DMS 273 (cell line): ENCODE measurements at regions not wholly inside any gene's neighbourhood (a gene's known extent, or its start where the extent isn't known, plus 50 kb on each side); places are given as distances from the start of the nearest gene placed in this dataset.

Source experiments
- DNase-seq: peaks from one replicate; lab custom pipeline; 2025; ENCODE audit not compliant: unreplicated experiment; lab: John Stamatoyannopoulos, UW

DNA sequence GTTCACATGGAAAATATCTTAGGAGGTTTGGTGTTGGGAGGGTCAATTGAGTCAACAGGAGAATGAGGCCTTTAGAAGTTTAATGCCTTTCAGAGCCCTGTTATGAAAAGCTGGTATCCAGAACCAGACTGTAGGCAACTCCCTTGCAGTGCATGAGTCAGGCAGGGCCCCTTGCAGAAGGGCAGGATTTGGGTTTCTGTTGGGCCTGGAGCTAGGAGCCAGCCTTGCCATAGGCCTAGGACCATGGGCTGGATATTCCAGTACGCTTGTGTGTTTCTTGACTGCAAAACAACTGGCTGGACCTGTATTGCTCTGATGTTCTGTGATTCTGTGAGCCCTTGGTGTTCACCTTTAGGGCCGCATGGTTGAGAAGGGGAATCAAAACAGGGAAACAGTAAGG lies 121.8 kb upstream of the ADRA1D start:
- no peak for DNase-seq

DNA sequence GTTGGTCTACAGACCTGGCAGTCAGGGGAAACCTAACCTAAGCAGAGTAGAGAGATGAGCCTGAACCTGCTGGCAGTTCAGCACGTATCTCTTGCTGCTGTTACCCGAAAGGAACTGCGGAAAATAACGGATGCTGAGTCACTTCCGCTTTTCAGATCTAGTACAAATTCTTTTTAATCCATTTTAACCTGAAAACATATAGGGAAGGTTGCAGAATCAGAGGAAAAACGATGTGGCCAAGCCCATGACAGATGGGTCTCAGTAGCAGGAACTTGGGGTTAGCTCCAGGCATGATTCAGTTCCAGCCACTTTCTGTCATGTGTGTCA lies 120.7 kb upstream of the ADRA1D start:
- no peak for DNase-seq

DNA sequence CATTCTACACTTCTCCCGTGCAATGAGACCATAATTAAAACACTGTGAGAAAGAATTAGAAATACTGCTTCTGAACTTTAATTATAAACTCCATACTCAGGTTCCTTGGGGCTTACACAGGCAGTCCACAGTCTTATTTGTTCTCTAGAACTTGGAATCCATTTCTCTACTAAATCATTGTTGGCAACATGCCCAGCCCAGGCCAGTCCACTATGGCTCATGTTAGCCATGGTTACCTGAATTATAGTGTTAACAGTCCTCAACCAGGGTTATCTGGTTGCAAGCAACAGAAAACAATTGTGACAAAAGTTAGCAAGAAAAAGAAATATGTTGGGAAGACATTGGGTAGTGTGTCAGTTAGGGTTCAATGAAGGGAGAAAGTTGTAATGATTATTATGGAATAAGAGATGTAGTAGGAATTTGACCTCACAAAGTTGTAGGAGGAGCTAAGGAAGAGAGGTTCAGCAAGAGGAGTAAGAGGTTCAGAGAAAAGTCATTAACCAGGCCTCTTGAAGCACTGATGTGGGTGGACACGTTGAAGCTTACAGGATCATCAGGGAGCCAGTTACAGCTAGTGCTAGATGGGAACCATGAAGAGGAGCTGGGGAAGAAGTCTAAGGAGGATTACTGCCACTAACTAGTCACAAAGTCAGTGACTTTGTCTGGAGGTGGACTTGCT lies 120.2 kb upstream of the ADRA1D start:
- no peak for DNase-seq

DNA sequence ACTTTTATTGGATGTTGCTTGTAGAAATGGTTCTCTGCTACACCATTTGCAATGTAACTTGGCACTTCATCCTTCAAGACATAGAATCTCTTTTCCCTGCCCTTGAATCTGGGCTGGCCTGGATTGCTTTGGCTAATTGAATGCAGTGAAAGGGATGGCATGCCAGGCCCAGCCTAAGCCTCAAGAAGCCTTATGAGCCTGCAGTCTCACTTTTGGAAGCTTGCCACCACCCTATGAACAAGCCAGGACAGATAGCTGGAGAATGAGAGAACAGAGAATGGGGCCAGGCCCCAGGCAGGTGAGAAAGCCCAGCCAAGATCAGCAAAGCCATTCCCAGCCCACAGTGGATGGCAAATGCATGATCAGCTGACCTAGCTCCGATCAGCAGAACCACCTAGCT lies 117.0 kb upstream of the ADRA1D start:
- no peak for DNase-seq

DNA sequence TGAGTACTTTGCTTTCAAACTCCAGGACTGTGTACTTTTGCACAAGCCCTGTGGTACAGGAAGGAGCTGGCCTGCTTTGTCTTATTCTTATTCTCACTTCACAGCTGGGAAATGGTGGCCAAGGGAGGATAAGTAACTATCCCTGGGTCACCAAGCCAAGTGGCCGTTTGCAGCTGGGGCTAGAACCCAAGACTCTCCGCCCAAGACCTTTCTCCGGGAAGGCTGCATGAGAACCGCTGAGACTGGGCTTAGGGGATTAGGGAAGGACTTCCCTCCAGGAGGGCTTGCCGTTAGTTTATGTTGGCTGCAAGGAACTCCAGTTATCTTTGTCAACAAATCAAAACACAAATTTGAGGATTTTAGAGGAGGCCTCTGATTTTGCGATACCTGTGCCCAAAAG lies 109.5 kb upstream of the ADRA1D start:
- DNase-seq = no peak

DNA sequence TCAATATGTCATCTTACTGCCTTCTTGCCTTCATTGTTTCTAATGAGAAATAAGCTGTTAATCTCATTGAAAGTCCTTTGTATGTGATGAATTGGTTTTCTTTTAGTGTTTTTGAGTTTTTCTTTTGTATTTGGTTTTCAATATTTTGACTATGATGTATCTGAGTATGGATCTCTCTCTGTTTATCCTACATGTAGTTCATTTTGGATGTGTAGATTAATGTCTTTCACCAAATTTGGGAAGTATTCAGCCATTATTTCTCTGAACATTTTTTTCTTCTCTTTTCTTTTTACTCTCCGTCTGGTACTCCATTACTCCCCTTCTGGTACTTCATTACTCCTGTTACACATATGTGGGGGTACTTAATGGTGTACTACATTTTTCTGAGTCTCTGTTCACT lies 103.3 kb upstream of the ADRA1D start:
- no peak for DNase-seq

DNA sequence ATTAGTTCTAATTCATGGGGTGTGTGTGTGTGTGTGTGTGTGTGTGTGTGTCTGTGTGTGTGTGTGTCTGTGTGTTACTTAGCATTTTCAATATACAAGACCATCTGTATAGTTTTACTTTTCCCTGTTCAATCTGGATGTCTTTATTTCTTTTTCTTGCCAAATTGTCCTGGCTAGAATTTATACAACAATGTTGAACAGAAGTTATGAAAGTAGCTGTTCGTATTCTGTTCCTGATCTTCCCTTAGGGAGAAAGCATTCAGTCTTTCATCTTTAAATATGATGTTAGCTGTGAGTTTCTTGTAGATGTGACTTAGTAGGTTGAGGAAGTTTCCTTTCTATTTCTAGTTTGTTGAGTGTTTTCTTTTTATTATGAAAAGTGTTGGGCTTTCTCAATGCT lies 101.0 kb upstream of the ADRA1D start:
- DNase-seq = no peak

DNA sequence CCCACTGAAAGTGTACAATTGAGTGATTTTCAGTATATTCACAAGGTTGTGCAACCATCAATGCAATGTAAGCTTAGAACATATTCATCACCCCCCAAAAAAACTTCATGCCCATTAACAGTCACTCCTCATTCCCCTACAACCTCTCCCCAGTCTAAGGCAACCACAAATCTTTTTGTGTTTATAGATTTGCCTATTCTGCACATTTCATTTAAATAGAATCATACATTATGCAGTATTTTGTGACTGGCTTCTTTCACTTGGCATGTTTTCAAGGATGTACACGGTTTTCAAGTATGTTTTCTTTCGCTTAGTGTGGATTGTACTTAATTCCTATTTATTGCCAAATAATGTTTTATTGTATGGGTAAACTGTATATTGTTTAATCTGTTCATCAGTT lies 95.6 kb upstream of the ADRA1D start:
- no peak for DNase-seq

DNA sequence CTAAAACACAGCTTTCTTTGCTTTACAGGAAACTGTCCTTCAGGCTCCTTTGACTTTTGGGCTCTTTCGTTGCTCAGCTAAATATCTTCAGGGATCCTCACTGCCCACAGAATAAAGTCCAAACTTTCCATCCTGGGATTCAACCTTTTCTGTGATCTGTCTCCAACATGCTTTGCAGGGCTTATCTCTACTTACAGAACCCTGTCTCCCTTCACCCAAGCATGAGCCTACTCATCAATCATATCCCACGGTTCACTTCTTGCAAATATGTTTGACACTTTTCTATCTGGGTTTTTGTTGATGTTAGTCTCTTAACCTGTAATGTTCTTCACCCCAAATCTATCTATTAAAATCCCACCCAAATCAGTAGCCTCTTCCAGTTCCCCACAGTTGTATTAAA lies 93.5 kb upstream of the ADRA1D start:
- no peak for DNase-seq

DNA sequence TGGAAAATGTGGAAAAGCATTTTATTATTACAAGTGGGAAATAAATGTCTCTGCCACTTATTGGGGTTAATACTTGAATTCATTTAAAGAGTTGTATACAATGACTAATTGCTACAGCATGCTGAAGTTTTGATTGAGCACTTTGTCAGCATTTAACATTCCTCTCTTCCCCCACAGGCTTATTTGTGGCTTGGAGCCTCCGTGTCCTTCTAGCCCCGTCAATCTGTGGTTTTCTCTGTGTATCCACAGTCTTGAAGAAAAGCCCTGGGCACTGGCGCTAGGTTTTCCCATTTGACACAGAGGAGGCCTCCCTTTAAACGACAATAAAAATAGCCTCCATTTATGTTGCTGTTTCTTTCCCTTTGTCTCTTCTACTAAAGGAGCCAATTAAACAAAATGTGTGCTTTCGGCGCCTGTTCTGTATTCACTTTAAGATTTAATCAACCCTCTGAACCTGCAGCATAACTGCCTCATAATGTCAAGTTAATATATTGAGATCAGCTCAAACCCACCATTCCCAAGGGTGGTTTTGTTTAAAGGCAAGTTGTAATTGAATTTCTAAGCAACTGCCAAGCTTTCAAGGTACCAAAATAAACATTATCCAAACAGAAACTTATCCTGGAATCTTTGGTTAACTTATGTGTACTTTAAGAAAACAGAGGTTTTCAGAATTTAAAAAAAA lies 92.9 kb upstream of the ADRA1D start:
- DNase-seq = no peak

DNA sequence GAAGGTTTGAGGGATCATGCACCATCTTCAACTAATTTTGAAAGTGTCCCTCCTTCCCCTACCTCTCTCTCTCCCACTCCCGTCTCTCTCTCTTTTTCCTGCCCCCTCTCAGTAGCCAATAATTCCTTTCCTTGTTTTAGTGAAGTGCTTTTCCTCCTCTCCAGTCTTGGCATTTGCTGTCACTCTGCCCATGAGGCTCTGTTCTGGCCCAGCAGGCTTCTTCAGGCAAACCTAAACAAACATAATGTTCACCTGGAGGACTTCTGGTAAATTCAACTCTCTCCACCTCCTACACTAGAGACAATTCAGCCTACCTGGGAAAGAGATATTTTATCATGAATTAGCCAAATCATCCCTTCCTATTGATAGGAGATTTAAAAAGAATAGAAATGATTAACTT lies 86.6 kb upstream of the ADRA1D start:
- DNase-seq = no peak

DNA sequence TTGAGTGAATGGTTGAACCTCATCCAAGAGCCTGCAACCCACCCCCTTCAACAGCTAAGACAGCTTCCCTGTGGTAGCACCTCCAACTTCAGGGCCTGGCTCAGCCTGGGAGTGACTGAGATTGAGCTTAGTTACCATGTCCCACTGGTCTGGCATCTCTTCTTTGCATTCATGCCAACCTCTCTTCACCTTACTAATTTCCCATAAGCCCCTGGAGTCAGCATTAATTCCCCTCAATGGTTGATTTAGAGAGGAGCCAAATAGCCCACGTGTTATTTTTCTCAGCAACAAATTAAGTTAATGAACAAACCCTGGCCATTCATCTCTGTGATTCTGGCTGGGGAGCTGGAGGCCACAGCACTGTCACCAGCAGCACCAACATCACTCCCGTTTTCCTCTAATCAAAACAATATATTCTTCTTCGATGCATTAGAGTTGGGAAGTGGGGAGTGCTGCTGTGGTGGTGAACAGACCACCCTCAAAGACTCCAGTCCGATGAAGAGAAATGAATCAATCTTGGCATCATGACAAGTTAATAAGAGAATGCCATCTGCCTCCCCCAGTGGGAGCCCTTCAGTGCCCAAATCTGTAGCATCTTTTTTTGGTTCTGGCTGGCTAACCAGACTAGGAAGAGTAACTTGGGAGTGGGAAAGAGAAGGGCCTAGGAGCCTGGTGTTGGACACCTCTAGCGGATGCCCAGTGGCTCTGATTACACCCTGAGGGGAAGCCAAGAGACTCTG lies 83.2 kb upstream of the ADRA1D start:
- peak; percentile 27 for DNase-seq

DNA sequence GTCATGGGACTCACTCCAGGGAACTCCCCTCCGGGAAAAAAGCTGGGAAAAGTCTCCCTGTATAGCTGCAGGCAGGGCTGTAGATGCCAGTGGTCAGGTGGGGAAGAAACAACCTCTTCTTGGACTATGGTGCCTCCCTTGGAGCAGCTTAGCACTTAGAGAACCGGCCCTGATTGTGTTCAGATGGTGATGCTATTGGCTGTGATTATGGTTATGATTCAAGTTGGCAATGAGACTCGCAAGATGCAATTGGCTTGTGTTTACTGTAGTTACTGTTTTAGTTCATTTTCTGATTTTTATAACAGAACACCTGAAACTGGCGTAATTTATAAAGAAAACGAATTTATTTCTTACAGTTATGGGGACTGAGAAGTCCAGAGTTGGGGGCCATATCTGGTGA lies 80.9 kb upstream of the ADRA1D start:
- DNase-seq = no peak

DNA sequence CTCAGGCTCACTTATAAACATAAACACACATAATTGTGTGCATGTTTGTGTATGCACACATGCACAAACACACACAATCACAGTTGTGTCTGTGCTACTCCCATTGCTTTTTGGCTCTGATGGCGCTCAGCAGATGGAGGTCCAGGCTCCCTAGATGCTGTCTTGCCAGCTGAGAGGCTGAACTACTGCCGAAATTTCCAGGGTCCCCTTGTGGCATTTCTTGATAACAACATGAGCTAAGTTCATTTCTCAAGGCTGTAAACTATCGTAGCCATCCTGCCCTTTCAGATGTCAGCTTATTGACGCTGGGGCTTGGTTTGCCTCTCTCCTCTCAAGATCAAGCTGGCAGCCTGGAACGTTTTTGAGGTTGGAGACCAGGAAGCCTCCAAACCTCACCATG lies 80.1 kb upstream of the ADRA1D start:
- peak; percentile 9 for DNase-seq

DNA sequence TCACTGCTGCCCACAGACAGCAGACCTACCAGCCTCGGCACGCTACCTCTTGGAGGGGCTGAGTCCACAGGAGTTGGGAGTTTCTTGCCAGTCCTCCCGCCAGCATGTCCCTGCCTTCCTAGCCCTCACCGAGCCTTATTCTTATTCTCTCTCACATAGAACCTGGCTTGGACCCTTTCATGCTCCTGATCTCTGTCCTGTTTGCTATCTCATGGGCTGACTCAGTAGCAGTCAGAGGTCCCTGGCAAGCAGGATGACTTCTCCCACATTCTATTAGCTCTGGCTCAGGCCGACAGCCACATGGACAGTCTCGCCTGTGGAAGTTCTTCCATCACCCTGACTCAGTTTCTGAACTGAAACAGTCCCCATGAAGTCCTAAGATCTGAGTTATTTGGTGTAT lies 79.5 kb upstream of the ADRA1D start:
- DNase-seq = no peak

DNA sequence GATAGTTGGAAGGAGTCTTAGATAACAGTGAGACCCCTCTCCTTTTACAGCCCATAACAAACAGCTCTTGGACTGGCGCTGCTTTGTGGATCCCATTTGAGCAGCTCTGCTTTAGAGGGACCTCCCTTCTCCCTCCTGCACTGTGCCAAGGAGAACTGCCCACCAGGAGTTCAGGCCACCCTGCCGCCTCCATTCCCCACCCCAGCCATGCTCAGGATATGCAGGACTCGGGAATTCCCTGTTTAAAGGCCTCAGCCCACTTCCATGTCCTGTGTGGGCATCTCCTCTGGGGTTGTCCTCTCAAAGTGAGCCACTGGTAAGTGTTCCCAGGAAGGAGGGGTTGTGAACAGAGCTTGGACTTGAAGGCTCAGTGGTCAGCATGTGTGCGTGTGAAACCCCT lies 78.9 kb upstream of the ADRA1D start:
- no peak for DNase-seq

DNA sequence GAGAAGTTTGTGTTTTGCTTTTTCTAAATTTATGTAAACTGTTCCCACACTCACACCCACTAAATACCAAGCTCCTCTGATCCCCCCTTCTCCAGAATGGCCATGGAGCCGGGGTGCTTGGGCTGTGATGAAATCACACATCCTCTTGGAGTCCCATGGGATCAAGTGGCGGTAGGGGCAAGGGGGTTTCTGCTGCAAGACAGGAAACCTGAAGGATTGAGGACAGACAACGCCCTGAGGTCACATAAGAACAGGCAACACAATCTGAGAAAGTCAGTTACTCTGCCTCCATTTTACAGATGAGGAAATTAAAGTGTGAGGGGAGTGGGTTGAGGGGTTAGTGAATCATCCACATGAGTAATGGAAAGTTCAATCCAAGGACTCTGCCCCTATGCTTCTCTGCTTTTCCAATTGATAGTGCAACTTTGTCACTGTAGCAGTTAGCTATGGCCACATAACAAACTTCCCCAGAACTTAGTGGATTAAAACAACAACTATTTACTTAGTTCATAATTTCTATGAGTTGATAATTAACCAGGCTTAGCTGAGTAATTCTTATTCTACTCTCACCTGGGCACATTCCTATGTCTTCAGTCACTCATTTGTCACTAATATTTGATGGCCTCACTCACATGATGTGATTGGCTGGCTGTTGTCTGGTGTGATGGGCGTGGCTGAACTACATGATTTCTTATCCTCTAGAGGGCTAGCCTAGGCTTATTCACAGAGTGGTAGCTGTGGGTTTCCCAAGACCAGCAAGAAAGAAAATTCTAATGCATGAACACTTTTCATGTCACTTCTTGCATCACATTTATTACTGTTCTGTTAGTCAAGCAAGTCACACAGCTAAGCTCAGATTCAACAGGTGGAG lies 77.3 kb upstream of the ADRA1D start:
- DNase-seq = no peak

DNA sequence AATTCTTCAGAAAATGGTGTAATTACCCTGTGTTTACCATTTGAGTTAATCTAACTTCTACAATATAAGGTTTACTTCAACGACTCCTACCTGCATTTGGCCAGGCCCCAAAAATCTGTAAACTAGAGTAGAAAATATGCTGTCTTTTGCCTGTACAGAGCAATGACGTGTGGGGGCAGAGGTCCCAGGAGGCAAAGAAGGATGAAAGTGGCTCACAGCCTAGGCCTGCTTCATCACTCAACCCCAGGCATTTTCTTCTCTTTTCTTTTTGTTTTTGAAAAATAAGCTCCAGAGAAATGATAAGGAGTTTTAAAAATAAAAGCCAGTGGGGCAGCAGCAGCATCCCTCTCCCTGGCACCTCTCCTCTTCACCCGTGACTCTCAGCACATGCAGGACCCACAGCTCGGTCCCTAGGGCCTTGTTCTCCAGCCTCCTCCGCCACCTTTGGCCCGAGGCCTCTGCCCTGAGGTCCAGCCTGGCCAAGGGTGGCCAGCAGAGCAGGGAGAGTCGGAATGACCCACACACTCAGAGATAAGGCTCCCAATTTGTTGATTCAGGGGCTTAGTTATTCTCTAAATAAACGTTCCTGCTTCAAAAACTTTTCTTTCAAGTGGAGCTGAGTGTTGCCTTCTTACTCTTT lies 76.6 kb upstream of the ADRA1D start:
- DNase-seq = no peak

DNA sequence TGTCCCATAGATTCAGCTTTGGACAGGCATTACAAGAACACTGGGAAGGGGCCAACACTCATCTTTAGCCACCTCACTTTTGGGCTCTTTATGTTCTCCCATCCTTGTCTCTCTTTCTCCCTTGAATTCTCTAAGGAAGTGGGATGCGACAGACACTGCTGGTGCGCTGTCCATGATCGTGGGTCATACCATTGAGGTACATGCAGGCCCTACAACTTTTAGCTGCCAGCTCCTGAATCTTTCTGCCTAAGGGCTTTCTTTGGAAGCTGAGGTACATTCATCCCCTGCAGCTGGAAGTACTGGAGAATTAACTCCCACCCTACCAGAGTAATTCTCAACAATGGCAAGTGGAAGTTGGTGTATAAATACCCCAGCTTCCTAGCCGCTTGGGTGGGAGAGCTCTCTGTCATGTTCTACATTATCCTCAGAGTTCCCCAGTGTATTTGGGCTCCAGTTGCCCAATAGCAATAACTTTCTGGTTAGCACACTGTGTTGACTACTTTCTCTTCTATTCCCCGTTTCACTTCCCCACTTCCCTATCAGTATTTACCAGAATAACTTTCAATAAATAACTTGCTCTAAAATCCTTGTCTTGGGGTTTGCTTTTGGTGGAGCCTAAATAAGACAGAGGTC lies 75.6 kb upstream of the ADRA1D start:
- DNase-seq = no peak

DNA sequence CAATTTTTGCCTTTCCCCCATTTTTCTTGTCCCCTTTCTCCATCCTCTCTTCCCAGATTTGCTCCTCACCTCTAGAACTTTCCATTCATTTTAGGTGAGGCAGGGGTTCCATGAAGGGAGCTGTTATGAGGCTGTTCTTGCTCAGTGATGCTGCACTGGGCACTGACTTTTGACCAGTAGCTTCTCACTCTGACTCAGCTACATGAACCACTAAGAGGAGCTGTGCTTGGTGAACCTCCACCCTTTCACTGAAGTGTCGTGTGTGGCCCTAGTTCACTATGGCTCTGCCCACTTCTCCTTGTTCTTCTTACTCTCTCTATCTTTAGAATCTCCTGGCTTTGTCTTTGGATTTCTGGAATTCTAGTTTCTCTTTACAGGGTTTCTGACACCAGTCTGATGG lies 73.4 kb upstream of the ADRA1D start:
- no peak for DNase-seq

DNA sequence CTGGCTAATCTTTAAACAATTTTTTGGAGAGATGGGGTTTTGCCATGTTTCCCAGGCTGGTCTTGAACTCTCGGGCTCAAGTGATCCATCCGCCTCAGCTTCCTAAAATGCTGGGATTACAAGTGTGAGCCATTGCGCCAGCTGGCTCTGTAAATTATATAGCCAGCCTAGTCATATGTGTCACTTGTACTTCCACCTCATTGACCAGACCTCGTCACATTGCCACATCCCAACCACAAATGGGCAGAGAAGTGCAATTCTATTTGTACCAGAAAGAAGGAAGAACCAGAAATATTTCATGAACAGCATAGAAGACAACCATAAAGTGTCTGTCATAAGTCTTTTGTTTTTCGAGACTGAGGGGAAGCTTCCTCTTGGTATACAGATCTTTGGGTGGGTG lies 71.2 kb upstream of the ADRA1D start:
- DNase-seq = no peak
